ENCODE measurements at regions not wholly inside any gene's neighbourhood (a gene's known extent, or its start where the extent isn't known, plus 50 kb on each side); places are given as distances from the start of the nearest gene placed in this dataset.

DNA sequence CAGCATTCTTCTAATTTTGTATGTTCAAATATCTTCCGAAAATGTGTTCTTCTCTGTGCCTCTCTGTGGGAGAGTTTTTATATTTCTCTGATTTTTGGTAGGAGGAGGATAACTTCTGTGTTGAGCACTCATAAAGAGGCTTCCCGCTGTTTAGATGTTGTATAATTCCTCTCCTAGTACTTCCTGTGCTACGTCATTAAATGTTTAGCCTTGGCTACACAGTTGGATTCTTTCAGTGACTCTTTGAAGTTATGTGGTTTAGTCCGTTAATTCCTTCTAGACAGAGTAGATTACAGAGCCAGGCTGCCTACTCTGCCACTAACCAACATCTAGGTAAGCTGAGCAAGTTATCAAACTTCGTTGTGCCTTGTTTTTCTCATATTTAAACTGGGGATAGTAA, 302.6 kb downstream of the OSTF1 start:
- H3K9ac ChIP-seq (ENCODE audit: low read length): no peak overlapping the region
- peaks cover 0 to 2% (median 2%) of the 10 kb centered on the region in 3 donors for H3K9me3 ChIP-seq (ENCODE audit: control extremely low read depth in 1 of 3, control insufficient read depth in 2 of 3, insufficient read depth in 1 of 3, low read length in 2 of 3)
- no peak overlapping the region for H3K27ac ChIP-seq (ENCODE audit: low read length in 2 of 2)
- ChIA-PET CTCF (no interaction called here), POLR2A (no interaction called here)
- no peaks in the 10 kb centered on the region for H3K79me2 ChIP-seq (ENCODE audit: control insufficient read depth, insufficient read depth, low read length)
- no peaks in the 10 kb centered on the region for H4K20me1 ChIP-seq (ENCODE audit: control insufficient read depth, insufficient read depth, low read length, poor library complexity, severe bottlenecking)
- H3K27me3 ChIP-seq (replicated peaks in 1 of 4; ENCODE audit: control extremely low read depth in 1 of 4, control insufficient read depth in 3 of 4, insufficient read depth in 4 of 4, low read length in 3 of 4): no peaks in the 10 kb centered on the region
- H3K9me3 Mint-ChIP-seq (ENCODE audit: insufficient read depth): peaks cover 5% of the 10 kb centered on the region
- no peaks in the 10 kb centered on the region for H3K27me3 Mint-ChIP-seq
- no peak for ATAC-seq (ENCODE audit: low read depth)
- H3K4me1 ChIP-seq (ENCODE audit: control insufficient read depth in 2 of 2, insufficient read depth in 2 of 2, low read length in 2 of 2): no peaks in the 10 kb centered on the region
- no peak for TF ChIP-seq EZH2 (IDR thresholded peaks at IDR 0.05; ENCODE audit: borderline replicate concordance, insufficient read depth, low read depth, low read length, poor library complexity, severe bottlenecking)
- TF ChIP-seq, protein P1, sequence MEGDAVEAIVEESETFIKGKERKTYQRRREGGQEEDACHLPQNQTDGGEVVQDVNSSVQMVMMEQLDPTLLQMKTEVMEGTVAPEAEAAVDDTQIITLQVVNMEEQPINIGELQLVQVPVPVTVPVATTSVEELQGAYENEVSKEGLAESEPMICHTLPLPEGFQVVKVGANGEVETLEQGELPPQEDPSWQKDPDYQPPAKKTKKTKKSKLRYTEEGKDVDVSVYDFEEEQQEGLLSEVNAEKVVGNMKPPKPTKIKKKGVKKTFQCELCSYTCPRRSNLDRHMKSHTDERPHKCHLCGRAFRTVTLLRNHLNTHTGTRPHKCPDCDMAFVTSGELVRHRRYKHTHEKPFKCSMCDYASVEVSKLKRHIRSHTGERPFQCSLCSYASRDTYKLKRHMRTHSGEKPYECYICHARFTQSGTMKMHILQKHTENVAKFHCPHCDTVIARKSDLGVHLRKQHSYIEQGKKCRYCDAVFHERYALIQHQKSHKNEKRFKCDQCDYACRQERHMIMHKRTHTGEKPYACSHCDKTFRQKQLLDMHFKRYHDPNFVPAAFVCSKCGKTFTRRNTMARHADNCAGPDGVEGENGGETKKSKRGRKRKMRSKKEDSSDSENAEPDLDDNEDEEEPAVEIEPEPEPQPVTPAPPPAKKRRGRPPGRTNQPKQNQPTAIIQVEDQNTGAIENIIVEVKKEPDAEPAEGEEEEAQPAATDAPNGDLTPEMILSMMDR (IDR thresholded peaks at IDR 0.05): no peak
- H3K4me3 Mint-ChIP-seq: no peak overlapping the region
- no peaks in the 10 kb centered on the region for H3K4me1 Mint-ChIP-seq
- no peak overlapping the region for H2AFZ ChIP-seq (ENCODE audit: insufficient read depth, low read depth, low read length, poor library complexity, severe bottlenecking)
- no peak for DNase-seq
- no peaks in the 10 kb centered on the region for H3K36me3 ChIP-seq (replicated peaks in 1 of 2; ENCODE audit: control extremely low read depth in 1 of 2, control insufficient read depth in 1 of 2, extremely low read depth in 1 of 2, insufficient read depth in 2 of 2, low read length in 1 of 2)
- H3K27ac Mint-ChIP-seq: no peak overlapping the region
- H3K4me3 ChIP-seq (ENCODE audit: control extremely low read depth in 1 of 5, extremely low read depth in 1 of 5, insufficient read depth in 1 of 5, low read depth in 2 of 5, low read length in 4 of 5): no peak overlapping the region
- intact Hi-C loops (cut with micrococcal nuclease): no loop called here
- WGBS (ENCODE audit: insufficient coverage): 100% methylated on average over 1 of the region's 5 CpGs
- H3K4me2 ChIP-seq (replicated peaks; ENCODE audit: low read depth, low read length, poor library complexity, severe bottlenecking): no peak overlapping the region

DNA sequence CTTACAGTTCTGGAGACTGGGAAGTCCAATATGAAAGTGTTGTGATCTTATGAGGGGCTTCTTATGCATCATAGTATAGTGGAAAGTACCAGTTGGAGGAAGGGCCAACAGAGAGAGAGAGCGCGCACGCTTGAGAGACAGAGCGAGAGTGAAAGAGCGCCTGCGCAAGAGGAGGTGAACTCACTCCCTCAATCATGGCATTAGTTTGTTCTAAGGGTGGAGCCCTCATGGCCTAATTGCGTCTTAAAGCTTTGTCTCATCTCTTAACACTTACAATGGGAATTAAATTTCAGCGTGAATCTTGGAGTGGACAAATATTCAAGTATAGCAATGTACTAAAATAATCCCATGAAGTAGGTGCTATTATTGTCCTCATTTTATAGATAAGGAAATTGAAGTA, 303.2 kb downstream of the OSTF1 start:
- no peak for TF ChIP-seq EZH2 (IDR thresholded peaks at IDR 0.05; ENCODE audit: borderline replicate concordance, insufficient read depth, low read depth, low read length, poor library complexity, severe bottlenecking)
- TF ChIP-seq, protein P1 (IDR thresholded peaks at IDR 0.05): no peak
- H3K4me1 Mint-ChIP-seq: no peaks in the 10 kb centered on the region
- Histone ChIP-seq H3K9ac (ENCODE audit: low read length) (no peak overlapping the region), H2AFZ (ENCODE audit: insufficient read depth, low read depth, low read length, poor library complexity, severe bottlenecking) (no peak overlapping the region), H3K27ac (ENCODE audit: low read length in 2 of 2) (no peak overlapping the region), H3K4me3 (ENCODE audit: control extremely low read depth in 1 of 5, extremely low read depth in 1 of 5, insufficient read depth in 1 of 5, low read depth in 2 of 5, low read length in 4 of 5) (no peak overlapping the region), H3K27me3 (replicated peaks in 1 of 4; ENCODE audit: control extremely low read depth in 1 of 4, control insufficient read depth in 3 of 4, insufficient read depth in 4 of 4, low read length in 3 of 4) (no peaks in the 10 kb centered on the region), H3K9me3 (ENCODE audit: control extremely low read depth in 1 of 3, control insufficient read depth in 2 of 3, insufficient read depth in 1 of 3, low read length in 2 of 3) (peaks cover 0 to 2% (median 0%) of the 10 kb centered on the region in 3 donors), H3K4me1 (ENCODE audit: control insufficient read depth in 2 of 2, insufficient read depth in 2 of 2, low read length in 2 of 2) (no peaks in the 10 kb centered on the region), H4K20me1 (ENCODE audit: control insufficient read depth, insufficient read depth, low read length, poor library complexity, severe bottlenecking) (no peaks in the 10 kb centered on the region), H3K4me2 (replicated peaks; ENCODE audit: low read depth, low read length, poor library complexity, severe bottlenecking) (no peak overlapping the region), H3K36me3 (replicated peaks in 1 of 2; ENCODE audit: control extremely low read depth in 1 of 2, control insufficient read depth in 1 of 2, extremely low read depth in 1 of 2, insufficient read depth in 2 of 2, low read length in 1 of 2) (no peaks in the 10 kb centered on the region), H3K79me2 (ENCODE audit: control insufficient read depth, insufficient read depth, low read length) (no peaks in the 10 kb centered on the region)
- CTCF ChIA-PET: no interaction called here
- POLR2A ChIA-PET: no interaction called here
- no peaks in the 10 kb centered on the region for H3K27me3 Mint-ChIP-seq
- H3K9me3 Mint-ChIP-seq (ENCODE audit: insufficient read depth): no peaks in the 10 kb centered on the region
- DNase-seq (no peak), ATAC-seq (ENCODE audit: low read depth) (no peak)
- WGBS (ENCODE audit: insufficient coverage): 100% methylated on average over 6 of the region's 8 CpGs
- H3K4me3 Mint-ChIP-seq: no peak overlapping the region
- H3K27ac Mint-ChIP-seq: no peak overlapping the region
- intact Hi-C loops (cut with micrococcal nuclease): no loop called here

All from B cell (primary cell).